NCI-H510A treated with DMSO at 0.1 percent for 48 hours (cell line): ENCODE measurements at regions not wholly inside any gene's neighbourhood (a gene's known extent, or its start where the extent isn't known, plus 50 kb on each side); places are given as distances from the start of the nearest gene placed in this dataset.

Experiments used
- DNase-seq: peaks from one replicate; lab custom pipeline; 2025; lab: John Stamatoyannopoulos, UW

DNA sequence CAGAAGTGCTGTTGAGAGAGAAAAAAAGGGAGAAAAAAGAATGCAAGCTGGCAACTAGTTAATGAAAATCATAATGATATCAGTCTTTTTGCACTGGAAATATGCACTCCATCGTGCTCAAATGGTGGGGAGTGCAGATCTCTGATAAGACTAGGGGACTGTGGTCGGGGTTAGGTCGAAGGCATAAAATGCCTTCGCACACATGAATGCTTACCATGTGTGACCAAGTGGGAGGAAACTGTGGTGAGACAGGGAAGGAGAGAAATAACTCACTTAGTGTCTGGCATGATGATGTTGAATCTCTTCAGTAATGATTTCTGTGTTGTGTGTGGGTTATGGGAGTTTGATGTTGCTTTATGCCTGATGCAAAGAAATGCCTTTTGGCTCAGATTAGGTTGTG, 358.9 kb downstream of the FBXO8 start:
- DNase-seq = no peak

DNA sequence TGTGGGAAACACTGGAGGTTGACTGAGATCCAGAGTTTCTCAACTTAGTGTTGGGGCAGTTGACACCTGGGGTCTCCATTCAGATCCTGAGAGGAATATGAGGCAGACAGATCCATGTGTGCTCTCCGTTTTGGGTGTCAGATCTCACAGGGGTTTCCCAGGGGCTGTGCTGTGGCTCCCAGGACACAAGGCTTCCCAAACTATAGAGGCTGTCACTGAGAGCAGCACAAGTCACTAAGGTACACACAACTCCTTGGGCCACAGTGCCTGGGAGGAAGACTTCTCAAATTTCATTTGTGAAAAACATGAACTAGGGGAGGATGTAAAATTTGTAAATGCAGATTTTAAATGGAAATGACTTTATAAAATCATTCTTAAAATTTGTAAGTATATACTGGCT, 363.6 kb downstream of the FBXO8 start:
- DNase-seq = no peak

DNA sequence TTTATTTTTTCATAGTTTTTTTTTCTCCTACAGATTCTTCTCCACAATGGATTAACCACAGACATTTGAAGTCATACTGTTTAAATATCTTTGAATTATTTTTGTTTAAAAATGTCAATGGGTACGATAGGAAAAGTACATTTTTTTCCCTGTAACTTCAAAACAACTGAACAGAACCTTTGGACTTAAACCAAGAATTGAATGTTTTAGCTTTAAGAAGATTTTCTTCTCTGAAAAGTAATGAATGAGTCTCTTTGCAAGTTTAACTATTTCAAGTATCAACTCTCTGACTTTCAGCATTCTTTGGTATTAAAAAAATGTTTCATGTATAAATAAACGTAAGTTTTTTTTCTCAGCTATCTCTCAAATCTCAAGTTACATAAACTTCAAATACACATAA, 364.3 kb downstream of the FBXO8 start:
- DNase-seq = no peak

DNA sequence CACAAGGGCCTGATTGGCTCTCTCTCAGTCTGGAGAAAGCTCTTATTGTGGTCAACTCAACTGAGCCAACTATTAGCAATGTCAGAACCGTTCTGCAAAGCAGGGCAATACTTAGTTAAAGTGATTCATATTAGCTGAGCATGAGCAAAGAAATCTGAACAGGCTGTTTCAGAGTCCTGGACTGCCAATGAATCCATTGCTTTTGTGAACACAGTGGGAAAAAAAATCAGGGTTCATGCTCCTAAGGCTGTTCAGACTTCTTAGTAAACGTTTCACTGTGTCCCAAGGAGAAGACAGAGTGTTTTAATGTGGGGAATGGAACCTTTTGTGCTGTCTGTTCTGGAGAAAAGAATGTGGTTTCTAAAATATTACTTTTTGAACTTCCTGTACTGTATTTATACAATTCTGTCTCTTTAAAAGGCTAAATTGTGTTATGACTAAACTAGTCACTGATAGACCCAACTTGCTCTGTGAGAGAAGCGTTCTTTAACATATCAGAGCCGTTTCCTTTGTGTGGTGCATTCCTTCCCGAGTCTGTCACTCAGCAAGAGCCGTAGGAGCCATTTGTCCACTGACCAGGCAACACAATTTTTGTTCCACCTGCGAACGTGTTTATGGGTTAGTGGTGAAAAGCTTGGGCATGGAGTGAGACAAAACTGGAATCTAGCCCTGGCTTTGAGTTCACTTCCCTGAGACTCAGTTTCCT, 366.1 kb downstream of the FBXO8 start:
- DNase-seq = no peak

DNA sequence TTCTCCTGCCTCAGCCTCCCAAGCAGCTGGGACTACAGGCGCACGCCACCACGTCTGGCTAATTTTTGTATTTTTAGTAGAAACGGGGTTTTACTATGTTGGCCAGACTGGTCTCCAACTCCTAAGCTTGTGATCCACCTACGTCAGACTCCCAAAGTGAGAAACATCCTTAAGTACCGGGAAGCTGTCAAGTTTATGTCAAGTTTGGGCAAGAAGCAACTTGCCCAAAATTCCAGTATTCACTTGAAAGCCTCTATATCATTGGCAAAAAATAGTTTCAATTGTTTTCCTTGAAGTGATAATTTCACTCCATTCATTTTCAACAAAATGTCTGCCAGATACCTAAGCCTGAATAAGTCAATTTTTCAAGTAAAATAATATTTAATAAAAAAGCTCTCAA, 370.0 kb downstream of the FBXO8 start:
- no peak for DNase-seq

DNA sequence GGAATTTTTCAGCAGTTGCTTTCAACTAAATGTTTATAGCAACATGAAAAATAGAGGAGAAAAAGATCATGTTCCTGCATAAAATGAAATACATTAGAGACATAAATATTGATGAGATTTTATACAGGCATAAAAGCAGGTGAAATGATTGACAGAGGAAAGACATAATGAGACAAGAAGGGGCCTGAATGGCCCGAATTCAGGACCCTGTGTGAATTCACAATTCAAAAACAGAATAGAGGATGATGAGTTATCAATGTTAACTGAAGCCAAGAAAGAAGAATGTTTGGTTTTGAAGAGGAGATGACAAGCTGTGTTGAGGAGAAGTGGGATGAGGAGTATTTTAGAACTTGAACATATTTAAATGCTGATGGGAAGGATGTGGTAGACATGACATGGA, 371.1 kb downstream of the FBXO8 start:
- DNase-seq = no peak

DNA sequence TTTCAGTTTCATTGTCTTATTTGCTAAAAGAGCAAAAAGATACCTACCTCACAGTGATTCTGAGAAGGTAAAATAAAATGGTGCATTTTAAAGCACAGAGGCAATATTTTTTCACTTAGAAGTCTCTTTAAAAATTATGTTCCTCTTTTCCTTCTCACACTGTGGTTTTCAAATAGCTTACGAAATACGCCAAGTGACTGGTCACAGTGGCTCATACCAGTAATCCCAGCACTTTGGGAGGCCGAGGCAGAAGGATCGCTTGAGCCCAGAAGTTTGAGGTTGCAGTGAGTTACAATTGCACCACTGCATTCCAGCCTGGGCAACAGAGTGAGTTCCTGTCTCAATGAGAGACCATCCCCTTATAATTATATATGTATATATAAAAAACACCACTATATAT, 372.6 kb downstream of the FBXO8 start:
- no peak for DNase-seq

DNA sequence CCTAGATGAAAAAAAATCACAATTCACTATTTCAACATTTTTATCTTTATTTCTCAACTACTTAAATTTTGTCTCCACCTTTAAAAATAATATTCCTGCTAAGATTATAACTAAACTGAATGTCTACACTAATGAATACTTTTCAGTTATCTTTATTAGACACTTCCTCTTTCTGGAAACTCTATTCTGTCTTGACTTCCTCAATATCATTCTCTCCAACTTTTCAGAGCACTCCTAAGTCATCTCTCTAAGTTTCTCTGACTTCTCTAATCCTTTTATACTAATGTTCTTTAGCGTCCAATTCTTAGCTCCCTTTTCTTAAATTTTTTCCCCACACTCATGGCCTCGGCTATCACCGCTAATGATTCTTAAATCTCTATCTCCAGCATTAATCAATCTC, 374.2 kb downstream of the FBXO8 start:
- no peak for DNase-seq

DNA sequence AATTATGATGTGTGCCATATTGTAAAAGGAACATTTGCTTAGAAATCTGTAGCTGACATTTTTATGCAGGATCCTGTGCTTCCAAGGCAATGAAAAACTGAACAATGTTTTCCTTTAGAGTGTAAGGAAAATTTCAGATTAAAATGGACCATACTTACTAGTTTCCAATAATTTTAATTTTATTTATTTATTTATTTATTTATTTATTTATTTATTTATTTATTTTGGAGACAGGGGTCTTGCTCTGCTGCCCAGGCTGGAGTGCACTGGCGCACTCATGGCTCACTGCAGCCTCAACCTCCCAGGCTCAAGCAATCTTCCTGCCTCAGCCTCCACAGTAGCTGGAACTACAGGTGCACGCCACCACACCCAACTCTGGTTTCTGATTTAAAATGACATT, 369.8 kb upstream of the HAND2 start:
- no peak for DNase-seq

DNA sequence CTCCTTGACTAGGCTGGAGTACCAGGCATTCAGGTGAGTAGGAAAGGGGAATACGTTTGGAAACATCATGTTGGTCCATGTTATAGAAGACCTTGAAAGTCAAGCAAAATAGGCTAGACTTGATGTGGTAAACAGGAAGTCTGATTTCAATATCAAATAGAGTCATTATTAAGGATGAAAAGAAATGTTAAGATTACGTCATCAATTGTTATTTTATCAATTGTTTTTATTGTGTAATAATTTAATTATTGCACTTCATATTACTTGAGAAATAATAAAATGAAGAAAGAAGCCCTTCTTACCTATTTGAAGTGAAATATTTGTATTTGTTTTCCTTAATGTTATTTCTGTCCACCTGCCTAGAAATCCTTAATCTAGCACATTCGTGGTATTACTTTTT, 361.0 kb upstream of the HAND2 start:
- no peak for DNase-seq

DNA sequence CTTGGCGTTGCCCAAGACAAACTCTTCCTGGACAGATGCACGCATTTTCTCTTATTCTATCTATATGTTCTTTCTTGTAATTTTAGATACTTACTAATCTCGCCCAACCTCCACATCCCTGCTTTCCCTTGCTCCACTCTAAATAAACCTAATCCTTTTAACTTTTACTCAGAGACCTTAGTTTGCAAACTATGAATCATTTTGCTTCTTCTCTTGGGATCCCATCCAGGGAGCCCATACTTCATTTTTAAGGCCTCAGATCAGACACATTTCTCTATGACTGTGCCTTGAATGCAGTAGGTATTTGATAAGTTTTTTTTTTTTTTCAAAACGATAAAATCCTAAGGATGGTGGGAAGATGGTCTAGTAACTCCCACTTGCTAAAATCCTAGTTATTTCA, 353.8 kb upstream of the HAND2 start:
- no peak for DNase-seq

DNA sequence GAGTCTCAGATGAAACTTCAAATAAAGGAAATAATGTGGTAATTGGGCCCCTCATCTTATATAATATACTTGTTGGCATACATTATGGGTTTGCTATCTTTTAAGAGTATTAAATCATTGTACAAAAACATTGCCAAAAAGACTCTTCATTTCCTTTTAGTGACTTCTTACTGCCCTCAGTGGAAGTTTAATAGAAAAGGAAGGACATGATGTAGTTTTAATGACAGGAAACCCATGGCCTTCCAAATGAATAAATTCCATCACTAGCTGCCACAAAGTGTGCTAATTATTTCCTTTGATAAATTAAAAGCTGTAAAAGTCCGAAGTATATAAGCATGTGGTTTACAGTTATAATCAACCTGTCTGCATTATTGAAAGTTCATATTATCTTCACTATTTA, 350.9 kb upstream of the HAND2 start:
- DNase-seq = no peak

DNA sequence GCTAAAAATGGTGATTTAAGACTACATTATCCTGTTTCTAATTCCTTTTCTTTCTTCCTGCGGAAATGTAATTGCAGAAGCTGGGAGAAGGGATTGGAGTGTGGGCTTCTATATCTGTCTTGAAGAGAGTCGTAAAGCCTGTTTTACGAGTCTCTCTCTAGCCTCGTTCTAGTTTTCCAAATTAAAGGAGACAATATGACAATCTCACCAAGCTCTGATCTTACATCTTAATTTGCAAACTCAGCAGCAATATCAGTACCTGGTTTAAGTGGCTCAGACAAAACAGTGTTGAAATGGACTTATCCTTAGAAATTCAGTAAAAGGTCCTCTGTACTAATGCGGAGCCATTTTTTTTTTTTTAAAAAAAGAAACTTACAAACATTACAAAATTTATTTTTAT, 349.5 kb upstream of the HAND2 start:
- DNase-seq = peak; percentile 29

DNA sequence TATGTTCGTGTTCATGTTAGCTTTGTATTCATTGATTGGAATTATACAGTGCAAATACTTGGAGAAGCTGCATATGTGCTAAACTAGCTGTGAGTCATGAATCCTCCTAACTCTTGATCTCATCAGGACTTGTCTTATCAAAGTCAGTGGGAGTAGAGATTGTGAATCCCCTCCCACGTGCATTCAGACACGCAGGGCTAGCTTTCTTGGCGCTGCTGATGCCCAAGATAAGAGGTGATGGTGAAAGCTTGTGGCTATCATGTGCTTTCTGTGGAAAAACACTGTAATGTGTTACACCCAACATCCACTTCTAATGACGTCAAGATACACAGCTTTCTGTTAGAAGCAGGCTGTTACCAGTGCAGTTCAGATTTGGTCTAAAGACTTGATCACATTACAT, 348.7 kb upstream of the HAND2 start:
- no peak for DNase-seq

DNA sequence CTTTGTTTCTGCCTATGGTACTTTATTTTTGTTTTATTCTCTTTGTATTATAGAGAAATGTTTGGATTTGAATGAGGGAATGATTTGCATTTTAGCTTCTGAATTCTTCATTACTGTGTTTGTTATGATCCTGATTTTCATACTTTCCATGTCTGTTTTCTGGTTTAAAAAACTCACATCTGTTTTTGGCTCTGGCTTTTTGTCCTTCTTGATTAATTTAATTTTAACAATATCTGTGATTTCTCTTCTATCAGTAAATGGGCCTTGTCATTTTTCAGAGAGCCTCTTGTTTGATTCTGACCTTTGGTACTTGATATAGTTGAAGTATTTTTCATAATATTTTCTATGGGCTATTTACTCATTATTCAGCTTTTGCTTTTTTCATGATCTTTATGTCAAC, 341.6 kb upstream of the HAND2 start:
- DNase-seq = no peak

DNA sequence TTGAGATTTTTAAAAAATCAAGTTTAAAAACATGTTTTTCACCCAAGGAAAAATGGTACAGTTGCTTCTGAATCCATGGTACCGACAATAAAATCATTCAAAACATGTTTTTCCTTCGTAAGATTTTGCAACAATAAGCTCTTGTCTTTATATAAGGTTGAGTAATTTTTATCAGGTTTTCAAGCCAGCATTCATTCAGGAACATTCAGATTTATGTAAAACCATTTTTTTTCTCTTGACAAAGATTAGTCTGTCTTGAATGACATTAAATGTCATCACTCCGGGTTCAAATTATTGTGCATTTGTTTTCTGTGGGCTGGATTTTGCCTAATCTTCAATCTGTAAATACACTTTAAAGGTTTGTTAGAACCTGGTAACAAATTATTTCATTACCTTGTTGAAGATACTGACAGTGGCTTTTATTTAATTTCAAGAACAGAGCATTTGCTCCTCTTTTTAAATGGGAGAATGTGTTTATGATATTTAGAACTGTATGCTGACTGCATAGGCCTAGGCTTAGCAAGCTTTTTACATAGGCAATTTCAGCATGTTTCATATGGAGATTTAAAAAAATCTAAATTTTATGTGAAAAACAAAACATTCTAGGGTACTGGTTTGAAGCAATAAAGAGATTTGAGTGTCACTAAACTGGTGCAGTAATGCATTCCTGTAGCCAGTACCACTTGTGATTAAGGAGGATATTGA, 336.4 kb upstream of the HAND2 start:
- DNase-seq = no peak

DNA sequence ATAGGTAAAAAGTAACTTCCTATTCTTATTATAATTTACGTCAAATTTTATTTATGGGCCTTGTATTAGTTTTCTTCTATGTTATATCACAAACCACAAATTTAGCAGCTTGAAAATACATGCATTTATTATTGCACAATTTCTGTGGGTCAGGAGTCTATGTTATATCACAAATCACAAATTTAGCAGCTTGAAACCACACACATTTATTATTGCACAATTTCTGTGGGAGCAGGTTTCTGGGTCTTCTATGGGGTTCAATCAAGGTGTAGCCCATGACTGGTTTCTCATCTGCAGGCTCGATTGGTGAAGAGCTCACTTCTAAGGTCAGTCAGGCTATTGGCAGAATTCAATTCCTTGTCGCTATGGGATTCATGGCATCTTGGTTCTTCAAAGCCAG, 332.7 kb upstream of the HAND2 start:
- no peak for DNase-seq

DNA sequence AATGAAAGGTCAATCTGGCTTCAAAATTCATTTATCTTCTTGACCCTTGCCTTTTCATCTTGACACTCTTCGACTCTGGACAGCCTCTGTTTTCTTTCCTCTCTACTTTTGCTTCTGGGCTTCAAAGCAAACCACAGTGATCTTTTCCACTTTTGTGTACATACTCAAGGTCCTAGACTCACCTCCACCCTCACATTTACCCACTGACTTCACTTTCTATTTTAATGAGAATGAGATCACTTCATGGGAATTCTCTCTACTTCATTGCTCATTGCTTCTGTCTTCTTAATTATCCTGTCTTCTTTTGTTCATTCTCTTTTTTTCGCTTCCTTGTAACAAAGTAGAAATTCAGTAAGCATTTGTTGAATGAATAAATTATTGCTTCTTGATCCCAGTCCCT, 330.1 kb upstream of the HAND2 start:
- no peak for DNase-seq

DNA sequence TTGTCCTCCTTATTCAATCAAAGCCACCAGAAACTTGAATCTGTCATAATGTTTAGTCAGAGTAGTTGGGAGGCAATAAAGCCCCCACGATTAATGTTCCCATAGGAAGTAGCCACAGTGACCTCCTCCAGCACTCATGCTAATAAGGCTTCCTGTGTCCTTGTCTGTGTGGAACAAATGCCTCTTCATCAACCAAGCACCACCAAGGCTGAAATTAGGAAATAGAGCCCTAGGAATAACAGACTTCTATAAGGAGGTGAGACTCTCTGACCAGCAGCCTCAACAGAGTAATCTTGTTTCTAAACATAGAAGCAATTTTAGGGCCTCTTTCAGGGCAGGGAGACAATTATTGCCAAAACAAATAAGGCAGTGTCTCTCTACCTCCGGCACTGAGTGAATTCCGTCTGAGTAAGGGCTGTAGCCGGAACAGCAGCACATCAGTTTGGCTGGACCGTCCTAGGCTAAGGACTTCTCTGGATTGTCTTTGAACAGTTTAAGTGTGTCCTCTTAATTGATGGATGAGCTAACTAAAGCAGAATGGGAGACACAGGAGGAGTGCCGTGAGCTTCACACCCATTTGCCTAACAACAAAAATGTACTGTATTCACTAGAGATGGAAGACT, 329.2 kb upstream of the HAND2 start:
- DNase-seq = no peak

DNA sequence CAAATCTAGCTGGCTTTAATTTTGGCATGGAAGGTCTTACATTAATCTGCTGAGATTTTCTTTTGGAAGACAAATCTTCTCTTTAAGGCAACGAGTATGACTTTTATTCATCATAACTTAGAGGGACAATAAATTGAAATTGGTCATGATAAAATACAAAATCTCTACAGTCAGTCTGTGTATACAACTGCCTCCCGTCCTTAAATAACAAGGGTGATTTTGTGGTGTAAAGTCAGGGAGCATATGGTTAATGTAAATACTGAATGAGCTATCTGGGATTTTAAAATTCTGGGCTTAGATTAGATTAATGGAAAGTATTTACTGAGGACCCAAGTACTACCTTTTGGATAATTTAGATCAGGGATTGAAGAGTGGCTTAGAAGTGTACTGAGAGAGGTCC, 328.4 kb upstream of the HAND2 start:
- no peak for DNase-seq

DNA sequence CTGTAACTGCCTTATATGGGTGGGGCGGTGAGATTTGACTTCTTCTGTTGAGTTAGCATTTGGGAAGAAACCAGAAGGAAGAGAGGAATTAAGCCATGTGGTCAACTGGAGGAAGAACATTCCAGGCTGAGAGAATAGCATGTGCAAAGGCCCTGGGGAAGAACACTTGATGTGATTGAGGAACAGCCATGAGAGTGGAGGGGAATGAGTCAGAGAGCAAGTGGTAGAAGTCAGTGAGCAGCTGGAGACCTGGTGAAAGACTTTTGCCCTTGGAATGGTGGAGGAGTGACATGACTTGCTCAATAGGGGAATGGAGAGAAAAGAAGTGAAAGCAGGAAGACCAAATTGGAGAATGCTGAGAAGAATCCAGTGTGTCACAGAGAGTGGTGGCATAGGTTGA, 327.8 kb upstream of the HAND2 start:
- DNase-seq = no peak

DNA sequence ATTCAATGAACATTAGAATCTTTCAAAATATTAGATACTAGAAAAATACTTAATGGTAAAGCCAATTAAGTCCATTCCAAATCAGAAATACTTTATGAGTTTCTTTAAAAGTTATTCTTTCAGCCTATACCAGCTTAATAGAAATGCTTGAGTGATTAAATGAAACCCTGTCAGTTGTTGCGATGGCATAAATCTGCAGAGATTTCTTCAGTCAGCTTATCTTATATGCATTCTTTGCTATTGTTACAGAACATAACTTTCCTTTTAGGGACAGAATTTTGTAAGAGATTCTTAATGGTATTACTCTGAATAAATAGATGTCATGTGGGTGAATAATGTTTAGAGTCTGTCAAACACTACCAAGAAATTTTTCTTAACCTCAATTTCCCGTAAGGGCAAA, 325.0 kb upstream of the HAND2 start:
- DNase-seq = no peak

DNA sequence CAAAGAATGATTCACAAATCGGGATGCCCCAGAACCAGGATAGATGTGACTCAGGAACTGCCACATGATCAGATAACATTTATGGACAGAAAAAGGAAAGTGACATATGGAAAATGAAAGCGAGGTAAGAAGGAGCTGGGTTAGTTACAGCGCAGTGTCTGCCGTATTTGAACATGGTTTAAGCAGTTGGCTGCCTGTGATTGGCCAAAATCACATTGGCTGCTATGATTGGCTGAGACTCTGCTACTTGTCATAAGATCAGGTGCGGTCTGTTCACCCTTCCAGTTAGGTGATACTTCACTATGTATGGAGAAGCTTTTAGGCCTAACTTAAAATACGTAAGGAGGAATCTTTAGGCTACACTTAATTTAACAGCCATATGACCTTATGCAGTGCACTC, 322.7 kb upstream of the HAND2 start:
- no peak for DNase-seq

DNA sequence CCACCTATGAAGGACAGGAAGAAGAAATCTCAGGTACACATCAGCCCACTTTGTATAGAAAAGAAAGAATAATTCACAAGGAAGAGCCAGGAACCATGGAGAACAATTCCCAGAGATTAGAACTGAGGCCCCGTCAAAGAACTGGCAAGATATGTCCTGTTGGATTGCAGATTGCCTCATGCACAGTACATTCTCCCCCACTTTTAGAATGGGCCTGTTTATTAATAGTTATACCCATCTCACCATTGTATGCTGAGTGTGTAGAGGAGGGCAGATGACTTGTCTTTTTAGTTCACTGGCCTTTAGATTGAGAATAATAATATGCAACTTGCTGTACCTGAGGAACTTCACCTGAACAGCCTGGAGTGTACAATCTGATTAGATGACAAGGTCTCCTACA, 315.6 kb upstream of the HAND2 start:
- DNase-seq = no peak
